Endothelial cell of umbilical vein (primary cell): ENCODE measurements at regions not wholly inside any gene's neighbourhood (a gene's known extent, or its start where the extent isn't known, plus 50 kb on each side); places are given as distances from the start of the nearest gene placed in this dataset.

ENCODE experiments used
- CTCF ChIP-seq, 2 donors: IDR thresholded peaks; 1 replicate in 1 of 2; 2 replicates in 1 of 2; pipeline ENCODE4 v1.5.1; 2011; ENCODE audit warnings: low read length in 2 of 2, mild to moderate bottlenecking in 2 of 2, moderate library complexity in 2 of 2, control low read depth in 1 of 2, inconsistent platforms in 1 of 2, low read depth in 1 of 2; ENCODE audit not compliant: insufficient read depth in 1 of 2; ENCODE audit errors: extremely low read depth in 1 of 2
- EZH2 ChIP-seq: IDR thresholded peaks from 2 replicates; pipeline ENCODE4 v1.6.1; 2012; ENCODE audit warnings: borderline replicate concordance, low read depth, mild to moderate bottlenecking, moderate library complexity, low read length, inconsistent platforms; ENCODE audit not compliant: severe bottlenecking
- FOS ChIP-seq: IDR thresholded peaks from 2 replicates; pipeline ENCODE4 v1.6.1; 2011; ENCODE audit warnings: mild to moderate bottlenecking, low read length, moderate library complexity, borderline replicate concordance; ENCODE audit not compliant: insufficient read depth
- JUN ChIP-seq: IDR thresholded peaks from 2 replicates; pipeline ENCODE4 v1.6.1; 2011; ENCODE audit warnings: borderline replicate concordance, low read depth; ENCODE audit not compliant: insufficient read length, insufficient read depth
- MAX ChIP-seq: IDR thresholded peaks from 2 replicates; pipeline ENCODE4 v1.6.1; 2011; ENCODE audit not compliant: insufficient read depth, insufficient read length
- POLR2A ChIP-seq: IDR thresholded peaks from 2 replicates; pipeline ENCODE4 v1.6.1; 2012; ENCODE audit warnings: low read depth, mild to moderate bottlenecking, control low read depth, low read length

DNA sequence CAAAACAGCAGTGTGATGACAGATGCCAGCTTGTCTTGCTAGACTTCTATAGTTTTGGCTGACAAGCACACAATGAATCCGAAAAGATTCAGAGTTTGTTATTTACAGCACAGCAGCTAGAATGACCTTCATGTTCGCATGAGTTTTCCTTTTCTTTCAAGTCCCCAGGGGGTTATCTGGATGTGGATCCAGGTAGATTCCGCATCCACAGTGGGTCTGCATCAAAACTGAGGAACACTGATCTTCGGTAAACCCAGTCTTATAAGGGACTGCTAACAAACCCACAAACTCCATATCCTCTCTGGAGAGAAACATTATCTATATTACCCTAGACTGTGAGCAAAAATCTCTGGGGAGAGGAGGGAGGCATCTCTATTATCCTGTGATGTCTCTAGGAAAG, 69.0 kb upstream of the DEPDC1 start:
- TF ChIP-seq CTCF (IDR thresholded peaks at IDR 0.05; ENCODE audit: extremely low read depth in 1 of 2, insufficient read depth in 1 of 2, low read depth in 1 of 2, low read length in 2 of 2), result no peak
- no peak for TF ChIP-seq FOS
- no peak for TF ChIP-seq POLR2A
- no peak for TF ChIP-seq EZH2
- no peak for TF ChIP-seq MAX
- TF ChIP-seq JUN, result no peak
